DMS53 treated with DMSO at 0.1 percent for 48 hours (cell line): ENCODE measurements at regions not wholly inside any gene's neighbourhood (a gene's known extent, or its start where the extent isn't known, plus 50 kb on each side); places are given as distances from the start of the nearest gene placed in this dataset.

Experiments
- DNase-seq: peaks from one replicate; lab custom pipeline; 2025; ENCODE audit not compliant: unreplicated experiment; lab: John Stamatoyannopoulos, UW

GRCh38 chr18:53664575-53664974, 559.9 kb downstream of the MBD2 start:
- no peak for DNase-seq

GRCh38 chr18:53660306-53660705, 564.2 kb downstream of the MBD2 start:
- DNase-seq: no peak

- no peak for DNase-seq
These were observed 567.2 kb downstream of the MBD2 start for GRCh38 chr18:53657257-53657656.

- DNase-seq: no peak
These were observed 574.8 kb downstream of the MBD2 start for GRCh38 chr18:53649621-53650020.

GRCh38 chr18:53644799-53645471, 579.5 kb downstream of the MBD2 start:
- DNase-seq: no peak

GRCh38 chr18:53639687-53640086, 584.8 kb downstream of the MBD2 start:
- DNase-seq: no peak

GRCh38 chr18:53629337-53629736, 595.1 kb downstream of the MBD2 start:
- no peak for DNase-seq

- no peak for DNase-seq
These were observed 598.4 kb downstream of the MBD2 start for GRCh38 chr18:53625997-53626599.

GRCh38 chr18:53610957-53611356, 613.5 kb downstream of the MBD2 start:
- DNase-seq: no peak

GRCh38 chr18:53606792-53607191, 617.7 kb downstream of the MBD2 start:
- no peak for DNase-seq

- DNase-seq: no peak
These were observed 619.3 kb downstream of the MBD2 start for GRCh38 chr18:53605198-53605597.

- no peak for DNase-seq
These were observed 621.2 kb downstream of the MBD2 start for GRCh38 chr18:53603276-53603675.

- DNase-seq: no peak
These were observed 623.1 kb downstream of the MBD2 start for GRCh38 chr18:53601344-53601743.

GRCh38 chr18:53586923-53587322, 637.5 kb downstream of the MBD2 start:
- no peak for DNase-seq
